Endothelial cell of umbilical vein (primary cell): ENCODE measurements at regions not wholly inside any gene's neighbourhood (a gene's known extent, or its start where the extent isn't known, plus 50 kb on each side); places are given as distances from the start of the nearest gene placed in this dataset.

Source experiments
- BruUV-seq: library from RNA; stranded (reverse); fragments of 400-500 nt; replicated peaks from 2 replicates; lab custom pipeline; 2021; lab: Mats Ljungman, UMichigan
- CTCF ChIA-PET: fragments of 300-600, 350-600 bp; sonication (Branson Sonifier 250); formaldehyde crosslinking; loops from one replicate; lab custom pipeline; 2021; ENCODE audit warnings: antibody characterized with exemption, inconsistent platforms; lab: Charles Lee
- POLR2A ChIA-PET: fragments of 300-600, 350-600 bp; sonication (Branson Sonifier 250); formaldehyde crosslinking; loops from one replicate; lab custom pipeline; 2021; ENCODE audit warnings: antibody characterized with exemption, inconsistent platforms; lab: Charles Lee
- DNase-seq: peaks from one replicate; pipeline ENCODE4 v3.0.0-alpha.2; 2011; ENCODE audit warnings: low read depth, low spot score
- FAIRE-seq: peaks from 2 replicates; lab custom pipeline; 2011; peaks lifted over from hg19 to GRCh38; lab: Jason Lieb, UNC
- H2AFZ ChIP-seq: 2 replicates; pipeline ENCODE4 v1.6.0; 2012; ENCODE audit warnings: low read depth, low read length, control low read depth, inconsistent platforms
- H3K27ac ChIP-seq: 2 replicates; pipeline ENCODE4 v1.5.1; 2011; ENCODE audit warnings: low read depth, mild to moderate bottlenecking, control low read depth, low read length, moderate library complexity; ENCODE audit not compliant: insufficient read depth
- H3K27me3 ChIP-seq, 2 experiments: 2 replicates each; pipeline versions ENCODE4 v1.6.0 to v1.6.1; 2011; ENCODE audit warnings: low read length in 2 of 2, mixed read lengths in 1 of 2; ENCODE audit not compliant: control insufficient read depth in 2 of 2, insufficient read depth in 2 of 2
- H3K36me3 ChIP-seq, 2 experiments: 2 replicates in 1 of 2; 3 replicates in 1 of 2; pipeline ENCODE4 v1.5.1; 2011; ENCODE audit warnings: low read length in 2 of 2, mild to moderate bottlenecking in 1 of 2, moderate library complexity in 1 of 2; ENCODE audit not compliant: control insufficient read depth in 2 of 2, insufficient read depth in 2 of 2; ENCODE audit errors: extremely low read depth in 1 of 2
- H3K4me1 ChIP-seq: 3 replicates; pipeline ENCODE4 v1.5.1; 2011; ENCODE audit warnings: mild to moderate bottlenecking, low read length; ENCODE audit not compliant: control insufficient read depth, insufficient read depth; ENCODE audit errors: extremely low read depth
- H3K4me2 ChIP-seq: 2 replicates; pipeline ENCODE4 v1.6.1; 2011; ENCODE audit warnings: low read length, control low read depth, mixed read lengths; ENCODE audit not compliant: insufficient read depth
- H3K4me3 ChIP-seq, 3 experiments: fragments of 200-600 bp in 1 of 3; sonication (generic), shearing (Covaris generic) in 1 of 3; replicated peaks in 1 of 3; 2 replicates each; pipeline ENCODE4 v1.5.1; 2011 to 2016; ENCODE audit warnings: control low read depth in 3 of 3, low read length in 3 of 3, mild to moderate bottlenecking in 2 of 3, inconsistent platforms in 1 of 3, low read depth in 1 of 3, moderate library complexity in 1 of 3; ENCODE audit not compliant: insufficient read depth in 1 of 3
- H3K79me2 ChIP-seq: 2 replicates; pipeline ENCODE4 v1.6.0; 2012; ENCODE audit warnings: low read length, inconsistent platforms; ENCODE audit not compliant: control insufficient read depth, insufficient read depth
- H3K9ac ChIP-seq: replicated peaks from 2 replicates; pipeline ENCODE3; 2011; ENCODE audit warnings: low read length, control low read depth; ENCODE audit not compliant: insufficient read depth; ENCODE audit errors: extremely low read depth
- H3K9me1 ChIP-seq: replicated peaks from 3 replicates; pipeline ENCODE4 v1.6.0; 2011; ENCODE audit warnings: mild to moderate bottlenecking, low read length; ENCODE audit not compliant: control insufficient read depth, insufficient read depth; ENCODE audit errors: extremely low read depth
- H3K9me3 ChIP-seq: replicated peaks from 2 replicates; pipeline ENCODE4 v1.5.1; 2012; ENCODE audit warnings: low read length, inconsistent platforms; ENCODE audit not compliant: control insufficient read depth, insufficient read depth
- H4K20me1 ChIP-seq: replicated peaks from 2 replicates; pipeline ENCODE3; 2011; ENCODE audit warnings: mild to moderate bottlenecking, low read length; ENCODE audit not compliant: control insufficient read depth, insufficient read depth; ENCODE audit errors: extremely low read depth
- CTCF ChIP-seq, 2 donors: IDR thresholded peaks; 1 replicate in 1 of 2; 2 replicates in 1 of 2; pipeline ENCODE4 v1.5.1; 2011; ENCODE audit warnings: low read length in 2 of 2, mild to moderate bottlenecking in 2 of 2, moderate library complexity in 2 of 2, control low read depth in 1 of 2, inconsistent platforms in 1 of 2, low read depth in 1 of 2; ENCODE audit not compliant: insufficient read depth in 1 of 2; ENCODE audit errors: extremely low read depth in 1 of 2
- EZH2 ChIP-seq: IDR thresholded peaks from 2 replicates; pipeline ENCODE4 v1.6.1; 2012; ENCODE audit warnings: borderline replicate concordance, low read depth, mild to moderate bottlenecking, moderate library complexity, low read length, inconsistent platforms; ENCODE audit not compliant: severe bottlenecking
- FOS ChIP-seq: IDR thresholded peaks from 2 replicates; pipeline ENCODE4 v1.6.1; 2011; ENCODE audit warnings: mild to moderate bottlenecking, low read length, moderate library complexity, borderline replicate concordance; ENCODE audit not compliant: insufficient read depth
- GATA2 ChIP-seq: IDR thresholded peaks from 2 replicates; pipeline ENCODE4 v1.7.0; 2011; ENCODE audit warnings: low read depth, mild to moderate bottlenecking, moderate library complexity, mixed read lengths, low read length; ENCODE audit not compliant: insufficient read length, insufficient read depth
- JUN ChIP-seq: IDR thresholded peaks from 2 replicates; pipeline ENCODE4 v1.6.1; 2011; ENCODE audit warnings: borderline replicate concordance, low read depth; ENCODE audit not compliant: insufficient read length, insufficient read depth
- MAX ChIP-seq: IDR thresholded peaks from 2 replicates; pipeline ENCODE4 v1.6.1; 2011; ENCODE audit not compliant: insufficient read depth, insufficient read length
- MYC ChIP-seq: IDR thresholded peaks from one replicate; pipeline ENCODE4 v1.6.1; 2011; ENCODE audit warnings: mild to moderate bottlenecking, low read depth, low read length
- POLR2A ChIP-seq: IDR thresholded peaks from 2 replicates; pipeline ENCODE4 v1.6.1; 2012; ENCODE audit warnings: low read depth, mild to moderate bottlenecking, control low read depth, low read length
- POLR2AphosphoS5 ChIP-seq: IDR thresholded peaks from 2 replicates; pipeline ENCODE4 v1.6.1; 2012; ENCODE audit warnings: low read depth, mild to moderate bottlenecking, control low read depth, low read length, moderate library complexity; ENCODE audit not compliant: insufficient read depth
- dilution Hi-C: fragments of 300-500 bp; cut with MboI; formaldehyde crosslinking; loops from one replicate; pipeline ENCODE4 v1.15.0; 2019; ENCODE audit warnings: low sequenced_read_pairs; ENCODE audit not compliant: extremely low pct_ligation_motif_present
- intact Hi-C: fragments of 100-400 bp; cut with micrococcal nuclease; formaldehyde crosslinking; loops from one replicate; pipeline ENCODE4 v1.10.0; 2022

GRCh38 chr13:59452189-59452890 lies 711.4 kb downstream of the DIAPH3 start:
- no TSS peak for BruUV-seq
- intact Hi-C loops = loop anchor here (10.0 kb wide), 1 partner anchor 1818 kb away; the partner anchor contains the start of gene PCDH17
- no peaks in the 10 kb centered on the region for H3K9me1 ChIP-seq
- dilution Hi-C loops = no loop called here
- no peaks in the 10 kb centered on the region for H3K9me3 ChIP-seq
- no peak for FAIRE-seq
- no peaks in the 10 kb centered on the region for H3K36me3 ChIP-seq
- peaks cover 18% of the 10 kb centered on the region for H3K4me1 ChIP-seq
- no peaks in the 10 kb centered on the region for H3K79me2 ChIP-seq
- no peak overlapping the region for H3K4me2 ChIP-seq
- H3K27ac ChIP-seq = no peak overlapping the region
- no peak overlapping the region for H3K4me3 ChIP-seq
- ChIA-PET POLR2A (no interaction called here), CTCF (no interaction called here)
- no peak overlapping the region for H3K9ac ChIP-seq
- H2AFZ ChIP-seq = no peak overlapping the region
- H4K20me1 ChIP-seq = no peaks in the 10 kb centered on the region
- TF ChIP-seq POLR2AphosphoS5 = no peak
- TF ChIP-seq MAX = no peak
- H3K27me3 ChIP-seq = no peaks in the 10 kb centered on the region
- DNase-seq = no peak

DNA sequence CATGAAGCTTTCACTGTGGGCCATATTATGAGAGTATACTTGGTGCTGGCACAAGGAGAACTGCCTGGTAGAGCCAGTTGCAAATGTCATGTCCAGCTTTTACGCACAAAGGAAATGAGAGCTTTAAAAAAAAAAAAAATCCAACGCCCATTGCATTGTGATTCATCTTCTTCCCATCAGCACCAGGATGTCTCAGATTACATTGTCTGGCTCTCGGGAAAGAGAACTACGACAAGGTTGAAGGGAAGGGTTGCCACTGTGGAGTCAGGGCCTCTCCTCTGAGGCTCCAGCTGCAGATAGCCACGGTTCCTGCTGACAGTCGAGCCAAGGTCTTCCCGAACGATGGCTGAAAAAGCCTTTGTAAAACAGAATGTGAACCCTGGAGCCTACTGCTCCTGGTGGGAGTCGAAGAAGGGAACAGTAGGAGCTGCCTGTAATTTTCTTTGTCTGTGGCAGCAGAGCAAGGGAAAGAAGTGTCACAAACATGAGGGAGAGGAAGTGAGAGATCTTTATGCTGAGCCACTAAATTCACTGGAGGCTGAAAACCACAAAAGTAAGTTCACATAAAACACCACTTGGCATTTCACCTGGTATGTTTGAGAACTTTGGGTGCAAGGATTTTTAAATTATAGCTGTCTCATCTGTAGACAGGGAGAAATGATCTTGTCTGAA lies 704.7 kb downstream of the DIAPH3 start:
- Histone ChIP-seq H3K9ac (peak overlapping the region; percentile 46), H4K20me1 (no peaks in the 10 kb centered on the region), H3K4me1 (peaks cover 36% of the 10 kb centered on the region), H3K79me2 (no peaks in the 10 kb centered on the region), H3K9me3 (no peaks in the 10 kb centered on the region), H3K27ac (peak overlapping the region; percentile 87), H3K4me2 (peak overlapping the region; percentile 29), H3K4me3 (peak overlapping the region in 1 of 3 experiments; percentile 8), H3K27me3 (no peaks in the 10 kb centered on the region), H3K9me1 (no peaks in the 10 kb centered on the region), H3K36me3 (no peaks in the 10 kb centered on the region), H2AFZ (peak overlapping the region; percentile 68)
- TSS peak; percentile 91 for BruUV-seq
- POLR2A ChIA-PET = interaction anchor here (1.1 to 1.8 kb wide), 3 partner anchors 12 to 73 kb away, joined by 3 to 8 read pairs (median 5); no protein-coding TSS in a partner anchor
- intact Hi-C loops (loop anchor here (1.0 to 10.0 kb wide), 3 partner anchors 9 to 1824 kb away; partner anchors contain the start of gene PCDH17), dilution Hi-C loops (no loop called here)
- CTCF ChIA-PET = interaction anchor here (0.6 to 3.0 kb wide), 18 partner anchors 8 to 448 kb away, joined by 3 to 25 read pairs (median 4); no protein-coding TSS in a partner anchor
- FAIRE-seq (peak; percentile 76), DNase-seq (peak; percentile 91)
- no peak for TF ChIP-seq EZH2
- peak; percentile 90 for TF ChIP-seq FOS
- TF ChIP-seq MAX = no peak
- TF ChIP-seq MYC = no peak
- no peak for TF ChIP-seq CTCF (IDR thresholded peaks at IDR 0.05; ENCODE audit: extremely low read depth in 1 of 2, insufficient read depth in 1 of 2, low read depth in 1 of 2, low read length in 2 of 2)
- peak; percentile 75 for TF ChIP-seq JUN
- TF ChIP-seq POLR2AphosphoS5 = no peak
- peak; percentile 64 for TF ChIP-seq GATA2
- no peak for TF ChIP-seq POLR2A
